Heart left ventricle (tissue), 16 donors: ENCODE measurements at regions not wholly inside any gene's neighbourhood (a gene's known extent, or its start where the extent isn't known, plus 50 kb on each side); places are given as distances from the start of the nearest gene placed in this dataset.

ENCODE experiments used
- ATAC-seq, 4 donors: fragments of 200-7000 bp; cut with Tn5 transposase; one replicate each; pipeline ENCODE4 v1.9.1; 2020 to 2022; ENCODE audit warnings: moderate library complexity in 4 of 4, mild to moderate bottlenecking in 3 of 4, moderate number of reproducible peaks in 1 of 4
- DNase-seq, 5 donors: peaks; one replicate each; pipeline ENCODE4 v3.0.0-alpha.2; 2020
- H3K27ac ChIP-seq, 12 donors: fragments of 200-600 bp; sonication (generic) in 4 of 12; one replicate each; pipeline versions ENCODE4 v1.5.0 to v1.8.0; 2016 to 2022; ENCODE audit warnings: mild to moderate bottlenecking in 2 of 12
- H3K27me3 ChIP-seq, 9 donors: fragments of 200-600 bp; sonication (generic) in 2 of 9; one replicate each; pipeline versions ENCODE4 v1.5.1 to v1.8.0; 2016 to 2022; ENCODE audit warnings: mild to moderate bottlenecking in 3 of 9
- H3K36me3 ChIP-seq, 9 donors: fragments of 200-600 bp; sonication (generic) in 2 of 9; one replicate each; pipeline versions ENCODE4 v1.5.0 to v1.8.0; 2018 to 2022; ENCODE audit warnings: mild to moderate bottlenecking in 2 of 9
- H3K4me1 ChIP-seq, 12 donors: fragments of 200-600 bp; sonication (generic) in 4 of 12; one replicate each; pipeline versions ENCODE4 v1.5.0 to v1.8.0; 2016 to 2022; ENCODE audit warnings: mild to moderate bottlenecking in 3 of 12
- H3K4me3 ChIP-seq, 12 donors: fragments of 200-600 bp; sonication (generic) in 4 of 12; one replicate each; pipeline versions ENCODE4 v1.5.0 to v1.8.0; 2017 to 2022; ENCODE audit warnings: mild to moderate bottlenecking in 9 of 12, moderate library complexity in 4 of 12
- H3K9me3 ChIP-seq, 12 donors: fragments of 200-600 bp; sonication (generic) in 4 of 12; one replicate each; pipeline versions ENCODE4 v1.5.0 to v1.8.0; 2016 to 2022; ENCODE audit warnings: mild to moderate bottlenecking in 1 of 12
- CTCF ChIP-seq, 12 donors: fragments of 200-600 bp; sonication (generic) in 4 of 12; IDR thresholded peaks; one replicate each; pipeline versions ENCODE4 v1.5.0 to v1.8.0; 2018 to 2022; ENCODE audit warnings: antibody characterized with exemption in 12 of 12, mild to moderate bottlenecking in 5 of 12
- POLR2A ChIP-seq, 2 donors: fragments of 450-650 bp; IDR thresholded peaks; one replicate each; pipeline ENCODE4 v1.6.1; 2017; ENCODE audit warnings: antibody characterized with exemption in 2 of 2, mild to moderate bottlenecking in 2 of 2, moderate library complexity in 2 of 2
- WGBS, 4 donors: extraction: QIAGEN DNeasy Blood & Tissue Kit in 2 of 4; methylation state at CpG; one replicate each; pipeline versions ENCODE4 v1.1.5 to v1.1.7; 2013 to 2018; 5-methylcytosine and 5-hydroxymethylcytosine counted together
- intact Hi-C, 10 donors: fragments of 100-400 bp; cut with DNase I; formaldehyde crosslinking; loops; one replicate each; pipeline versions ENCODE4 v1.11.1 to v1.14.2; 2022
- donor health status: ischemic (EF 13 %, LVEDD 7.1; RV severe dilation, severe dysfunction).
- donor health status: healthy with polysubstance abuse.
- donor health status: DM: no; HTN: yes; CAD: no.
- donor health status: DM: no; HTN: no; CAD: no.
- donor health status: ischemic (EF 25% LVEDD 6.9; RV normal size, moderate dysfunction).
- donor health status: ischemic (EF 25% LVEDD 5.7; RV mildly dilated, moderate dysfunction).
- donor health status: healthy.
- donor health status: DM: yes; HTN: yes; CAD: no.
- donor health status: ischemic (EF 35%, LVEDD 5.7; RV mildly dilated, moderate dysfunction).
- donor health status: nonischemic (EF 11% LVEDD 7.7; RV severe dilation, severe dysfunction).
- donor health status: DM: yes; HTN: yes; CAD: no.
- donor health status: PGD.
- donor health status: ischemic (EF 29% LVEDD 5.4; RV normal size, mild dysfunction).
- donor health status: nonischemic (EF 23%, LVEDD 6.1; RV moderate dilation, normal function).

GRCh38 chr7:145313551-145313950, 477.7 kb upstream of the TPK1 start:
- Histone ChIP-seq H3K36me3 (no peaks in the 10 kb centered on the region), H3K4me3 (no peak overlapping the region), H3K9me3 (peaks cover 0 to 14% (median 0%) of the 10 kb centered on the region in 12 donors), H3K27me3 (no peaks in the 10 kb centered on the region), H3K27ac (no peak overlapping the region), H3K4me1 (no peaks in the 10 kb centered on the region)
- no peak for TF ChIP-seq POLR2A (IDR thresholded peaks at IDR 0.05)
- TF ChIP-seq CTCF (IDR thresholded peaks at IDR 0.05), result no peak
- 72 to 83% (median 75%) methylated on average over 2 of the region's 2 CpGs for WGBS, 4 donors
- intact Hi-C loops, result no loop called here
- DNase-seq (no peak), ATAC-seq (no peak)

GRCh38 chr7:145293754-145294153, 457.9 kb upstream of the TPK1 start:
- H3K4me3 ChIP-seq, result no peak overlapping the region
- WGBS, 4 donors, result 49 to 70% (median 56%) methylated on average over 1 of the region's 1 CpG
- H3K36me3 ChIP-seq, result no peaks in the 10 kb centered on the region
- no peaks in the 10 kb centered on the region for H3K27me3 ChIP-seq
- ATAC-seq (no peak), DNase-seq (no peak)
- intact Hi-C loops, result no loop called here
- no peak overlapping the region for H3K27ac ChIP-seq
- H3K4me1 ChIP-seq, result no peaks in the 10 kb centered on the region
- peaks cover 0 to 4% (median 0%) of the 10 kb centered on the region in 12 donors for H3K9me3 ChIP-seq
- TF ChIP-seq CTCF (IDR thresholded peaks at IDR 0.05) (no peak), POLR2A (IDR thresholded peaks at IDR 0.05) (no peak)

GRCh38 chr7:145293228-145293701, 457.4 kb upstream of the TPK1 start:
- TF ChIP-seq CTCF (IDR thresholded peaks at IDR 0.05), result no peak
- no peak for TF ChIP-seq POLR2A (IDR thresholded peaks at IDR 0.05)
- no peak for ATAC-seq
- no peak overlapping the region for H3K27ac ChIP-seq
- no peaks in the 10 kb centered on the region for H3K4me1 ChIP-seq
- WGBS, 4 donors, result 27 to 50% (median 42%) methylated on average over 1 of the region's 1 CpG
- DNase-seq, result no peak
- no peaks in the 10 kb centered on the region for H3K36me3 ChIP-seq
- intact Hi-C loops, result no loop called here
- H3K27me3 ChIP-seq, result no peaks in the 10 kb centered on the region
- H3K9me3 ChIP-seq, result peaks cover 0 to 4% (median 0%) of the 10 kb centered on the region in 12 donors
- H3K4me3 ChIP-seq, result no peak overlapping the region

GRCh38 chr7:145289384-145289783, 453.5 kb upstream of the TPK1 start:
- ATAC-seq (no peak), DNase-seq (no peak)
- Histone ChIP-seq H3K36me3 (no peaks in the 10 kb centered on the region), H3K4me3 (no peak overlapping the region), H3K27ac (no peak overlapping the region), H3K27me3 (no peaks in the 10 kb centered on the region), H3K9me3 (peaks cover 0 to 4% (median 0%) of the 10 kb centered on the region in 12 donors), H3K4me1 (no peaks in the 10 kb centered on the region)
- intact Hi-C loops, result no loop called here
- no peak for TF ChIP-seq POLR2A (IDR thresholded peaks at IDR 0.05)
- no peak for TF ChIP-seq CTCF (IDR thresholded peaks at IDR 0.05)
- WGBS, 4 donors, result 82 to 84% (median 83%) methylated on average over 6 of the region's 6 CpGs
